AG10803 (cell line): ENCODE measurements at regions not wholly inside any gene's neighbourhood (a gene's known extent, or its start where the extent isn't known, plus 50 kb on each side); places are given as distances from the start of the nearest gene placed in this dataset.

Experiments used
- DNase-seq: peaks from one replicate; pipeline ENCODE4 v3.0.0; 2010; ENCODE audit warnings: low read depth
- H3K4me3 ChIP-seq: 2 replicates; pipeline ENCODE4 v1.5.1; 2011; ENCODE audit warnings: mild to moderate bottlenecking, low read length, control low read depth
- TF ChIP-seq, protein P1 (sequence below): conservative IDR thresholded peaks from 2 replicates; pipeline ENCODE4 v1.5.1; 2011; ENCODE audit warnings: mild to moderate bottlenecking, low read length, control low read depth, inconsistent platforms

DNA sequence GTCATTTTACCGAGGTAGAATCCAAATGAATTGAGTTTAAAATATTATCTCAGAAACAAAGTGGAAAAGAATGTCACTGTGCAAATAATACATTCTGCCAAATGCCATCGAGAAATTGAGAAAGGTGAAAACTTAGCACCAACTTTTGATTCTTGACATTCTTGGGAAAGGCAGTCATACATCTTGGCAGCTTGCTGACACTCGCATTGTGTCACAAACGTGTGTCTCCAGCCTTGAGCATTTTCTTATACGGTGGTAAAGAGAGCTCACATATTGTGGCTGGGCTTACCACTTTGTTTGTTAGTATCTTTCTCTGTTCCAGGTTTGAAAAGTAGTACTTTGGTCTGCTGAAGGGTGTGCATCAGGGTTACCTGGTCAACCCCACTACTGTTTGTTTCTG lies 1456.1 kb downstream of the BRINP3 start:
- TF ChIP-seq, protein P1, sequence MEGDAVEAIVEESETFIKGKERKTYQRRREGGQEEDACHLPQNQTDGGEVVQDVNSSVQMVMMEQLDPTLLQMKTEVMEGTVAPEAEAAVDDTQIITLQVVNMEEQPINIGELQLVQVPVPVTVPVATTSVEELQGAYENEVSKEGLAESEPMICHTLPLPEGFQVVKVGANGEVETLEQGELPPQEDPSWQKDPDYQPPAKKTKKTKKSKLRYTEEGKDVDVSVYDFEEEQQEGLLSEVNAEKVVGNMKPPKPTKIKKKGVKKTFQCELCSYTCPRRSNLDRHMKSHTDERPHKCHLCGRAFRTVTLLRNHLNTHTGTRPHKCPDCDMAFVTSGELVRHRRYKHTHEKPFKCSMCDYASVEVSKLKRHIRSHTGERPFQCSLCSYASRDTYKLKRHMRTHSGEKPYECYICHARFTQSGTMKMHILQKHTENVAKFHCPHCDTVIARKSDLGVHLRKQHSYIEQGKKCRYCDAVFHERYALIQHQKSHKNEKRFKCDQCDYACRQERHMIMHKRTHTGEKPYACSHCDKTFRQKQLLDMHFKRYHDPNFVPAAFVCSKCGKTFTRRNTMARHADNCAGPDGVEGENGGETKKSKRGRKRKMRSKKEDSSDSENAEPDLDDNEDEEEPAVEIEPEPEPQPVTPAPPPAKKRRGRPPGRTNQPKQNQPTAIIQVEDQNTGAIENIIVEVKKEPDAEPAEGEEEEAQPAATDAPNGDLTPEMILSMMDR = no peak
- no peak overlapping the region for H3K4me3 ChIP-seq
- no peak for DNase-seq

- TF ChIP-seq, protein P1 = no peak
- DNase-seq = no peak
- H3K4me3 ChIP-seq = no peak overlapping the region
Observed at GRCh38 chr1:189022015-189022414, 1455.6 kb downstream of the BRINP3 start.

- DNase-seq = no peak
- TF ChIP-seq, protein P1 = no peak
- no peak overlapping the region for H3K4me3 ChIP-seq
Observed at GRCh38 chr1:189027512-189027911, 1450.2 kb downstream of the BRINP3 start.

- H3K4me3 ChIP-seq = no peak overlapping the region
- TF ChIP-seq, protein P1 = no peak
- DNase-seq = no peak
Observed at GRCh38 chr1:189033169-189033568, 1444.5 kb downstream of the BRINP3 start.

GRCh38 chr1:189036628-189037027 lies 1441.0 kb downstream of the BRINP3 start:
- TF ChIP-seq, protein P1 = no peak
- no peak overlapping the region for H3K4me3 ChIP-seq
- no peak for DNase-seq

GRCh38 chr1:189046127-189046526 lies 1431.5 kb downstream of the BRINP3 start:
- no peak for DNase-seq
- TF ChIP-seq, protein P1 = no peak
- H3K4me3 ChIP-seq = no peak overlapping the region

- TF ChIP-seq, protein P1 = no peak
- DNase-seq = no peak
- no peak overlapping the region for H3K4me3 ChIP-seq
Observed at GRCh38 chr1:189084811-189085210, 1392.9 kb downstream of the BRINP3 start.
